Panc1 (cell line): ENCODE measurements at regions not wholly inside any gene's neighbourhood (a gene's known extent, or its start where the extent isn't known, plus 50 kb on each side); places are given as distances from the start of the nearest gene placed in this dataset.

Source experiments
- ATAC-seq: fragments of 200-7000 bp; cut with Tn5 transposase; 2 replicates; pipeline ENCODE4 v1.9.1; 2020; ENCODE audit warnings: mild to moderate bottlenecking, moderate library complexity
- BruUV-seq: library from RNA; stranded (reverse); fragments of 400-500 nt; replicated peaks from 2 replicates; lab custom pipeline; 2021; lab: Mats Ljungman, UMichigan
- CTCF ChIA-PET: fragments of 300-600 bp; sonication (Branson Sonifier 250); formaldehyde crosslinking; loops from one replicate; lab custom pipeline; 2022; ENCODE audit warnings: antibody characterized with exemption; lab: Charles Lee
- POLR2A ChIA-PET: fragments of 300-600 bp; sonication (Branson Sonifier 250); formaldehyde crosslinking; loops from one replicate; lab custom pipeline; 2022; ENCODE audit warnings: antibody characterized with exemption; lab: Charles Lee
- DNase-seq: peaks from one replicate; pipeline ENCODE4 v3.0.0-alpha.2; 2010; ENCODE audit warnings: low read depth, low spot score
- H3K27ac ChIP-seq: 2 replicates; pipeline ENCODE4 v1.5.1; 2011; ENCODE audit warnings: mild to moderate bottlenecking, low read length, inconsistent platforms
- H3K27me3 ChIP-seq: fragments of 200-500 bp; sonication (Bioruptor generic); 2 replicates; pipeline ENCODE4 v1.6.0; 2014; ENCODE audit warnings: low read length, inconsistent platforms; ENCODE audit not compliant: control insufficient read depth, insufficient read depth
- H3K36me3 ChIP-seq: fragments of 200-500 bp; sonication (Bioruptor generic); 2 replicates; pipeline ENCODE4 v1.5.1; 2014; ENCODE audit warnings: inconsistent platforms, mild to moderate bottlenecking, low read length, moderate library complexity; ENCODE audit not compliant: control insufficient read depth, insufficient read depth
- H3K4me1 ChIP-seq: 2 replicates; pipeline ENCODE4 v1.5.1; 2011; ENCODE audit warnings: inconsistent platforms, mild to moderate bottlenecking, low read length, moderate library complexity; ENCODE audit not compliant: control insufficient read depth, insufficient read depth
- H3K4me3 ChIP-seq, 2 experiments: 2 replicates each; pipeline ENCODE4 v1.5.1; 2011 to 2012; ENCODE audit warnings: low read depth in 2 of 2, low read length in 2 of 2, mild to moderate bottlenecking in 2 of 2, inconsistent platforms in 1 of 2, moderate library complexity in 1 of 2
- H3K9me3 ChIP-seq: fragments of 200-500 bp; sonication (Bioruptor generic); 2 replicates; pipeline ENCODE4 v1.5.1; 2014; ENCODE audit warnings: low read depth, mild to moderate bottlenecking, inconsistent platforms, low read length, moderate library complexity; ENCODE audit not compliant: control insufficient read depth, insufficient read depth
- POLR2AphosphoS5 ChIP-seq: IDR thresholded peaks from 2 replicates; pipeline ENCODE4 v1.6.1; 2012; ENCODE audit warnings: mild to moderate bottlenecking, low read depth, low read length, moderate library complexity
- REST ChIP-seq, 2 experiments: IDR thresholded peaks; 2 replicates each; pipeline ENCODE4 v1.6.1; 2011 to 2012; ENCODE audit warnings: low read depth in 2 of 2, control low read depth in 1 of 2, low read length in 1 of 2, mild to moderate bottlenecking in 1 of 2, moderate library complexity in 1 of 2; ENCODE audit not compliant: insufficient read depth in 1 of 2
- SIN3A ChIP-seq: IDR thresholded peaks from 2 replicates; pipeline ENCODE4 v1.6.1; 2012; ENCODE audit warnings: low read depth, mild to moderate bottlenecking, low read length, moderate library complexity, borderline replicate concordance; ENCODE audit not compliant: insufficient read depth
- TCF7L2 ChIP-seq: IDR thresholded peaks from 2 replicates; pipeline ENCODE4 v1.6.1; 2011; ENCODE audit warnings: mild to moderate bottlenecking, low read depth, low read length, inconsistent platforms
- in situ Hi-C: cut with HindIII; loops from 2 replicates; pipeline ENCODE4 v1.10.0; 2016; ENCODE audit warnings: low sequenced_read_pairs, low pct_unique_long_range_greater_than_20kb
- intact Hi-C: fragments of 100-400 bp; cut with micrococcal nuclease; formaldehyde crosslinking; loops from one replicate; pipeline ENCODE4 v1.10.0; 2022; ENCODE audit not compliant: unreplicated experiment
- TF ChIP-seq, protein P1 (sequence below): fragments of 450-650 bp; IDR thresholded peaks from 2 replicates; pipeline ENCODE4 v1.5.1; 2017; ENCODE audit warnings: mild to moderate bottlenecking

GRCh38 chrX:131734621-131735020, 190.7 kb downstream of the OR13H1 start:
- no peak for TF ChIP-seq POLR2AphosphoS5
- TF ChIP-seq, protein P1, sequence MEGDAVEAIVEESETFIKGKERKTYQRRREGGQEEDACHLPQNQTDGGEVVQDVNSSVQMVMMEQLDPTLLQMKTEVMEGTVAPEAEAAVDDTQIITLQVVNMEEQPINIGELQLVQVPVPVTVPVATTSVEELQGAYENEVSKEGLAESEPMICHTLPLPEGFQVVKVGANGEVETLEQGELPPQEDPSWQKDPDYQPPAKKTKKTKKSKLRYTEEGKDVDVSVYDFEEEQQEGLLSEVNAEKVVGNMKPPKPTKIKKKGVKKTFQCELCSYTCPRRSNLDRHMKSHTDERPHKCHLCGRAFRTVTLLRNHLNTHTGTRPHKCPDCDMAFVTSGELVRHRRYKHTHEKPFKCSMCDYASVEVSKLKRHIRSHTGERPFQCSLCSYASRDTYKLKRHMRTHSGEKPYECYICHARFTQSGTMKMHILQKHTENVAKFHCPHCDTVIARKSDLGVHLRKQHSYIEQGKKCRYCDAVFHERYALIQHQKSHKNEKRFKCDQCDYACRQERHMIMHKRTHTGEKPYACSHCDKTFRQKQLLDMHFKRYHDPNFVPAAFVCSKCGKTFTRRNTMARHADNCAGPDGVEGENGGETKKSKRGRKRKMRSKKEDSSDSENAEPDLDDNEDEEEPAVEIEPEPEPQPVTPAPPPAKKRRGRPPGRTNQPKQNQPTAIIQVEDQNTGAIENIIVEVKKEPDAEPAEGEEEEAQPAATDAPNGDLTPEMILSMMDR, result peak; percentile 17
- Histone ChIP-seq H3K9me3 (no peaks in the 10 kb centered on the region), H3K27me3 (no peaks in the 10 kb centered on the region), H3K4me1 (no peaks in the 10 kb centered on the region), H3K4me3 (no peak overlapping the region), H3K27ac (no peak overlapping the region), H3K36me3 (no peaks in the 10 kb centered on the region)
- DNase-seq (peak; percentile 77), ATAC-seq (peak; percentile 77)
- in situ Hi-C loops (no loop called here), intact Hi-C loops (no loop called here)
- CTCF ChIA-PET, result interaction anchor here (0.6 kb wide), 1 partner anchor 858 kb away, joined by 3 read pairs; no protein-coding TSS in a partner anchor
- POLR2A ChIA-PET, result no interaction called here
- BruUV-seq, result no TSS peak

DNA sequence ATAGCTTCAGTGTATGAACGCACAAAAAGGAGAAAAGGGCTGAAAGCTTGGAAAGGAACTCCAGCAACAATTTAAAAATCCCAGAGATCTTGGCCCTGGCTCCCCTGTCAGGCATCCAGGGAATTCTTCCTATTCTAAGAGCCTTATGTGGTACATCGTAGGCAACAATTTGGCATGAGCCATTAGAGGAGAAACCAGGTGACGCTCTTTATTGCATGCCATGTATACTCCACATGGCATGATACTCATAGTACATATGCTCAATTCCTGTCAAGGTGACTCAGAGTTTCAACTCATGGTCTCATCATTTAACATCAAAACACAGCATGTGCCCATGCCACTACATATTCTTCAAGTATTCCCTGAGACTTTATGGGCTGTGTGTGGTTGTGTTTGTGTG, 191.3 kb downstream of the OR13H1 start:
- intact Hi-C loops, result no loop called here
- no peak for ATAC-seq

More for the DNA sequence above, 191.3 kb downstream of the OR13H1 start:
- Histone ChIP-seq H3K9me3 (no peaks in the 10 kb centered on the region), H3K4me3 (no peak overlapping the region), H3K36me3 (no peaks in the 10 kb centered on the region), H3K27ac (no peak overlapping the region), H3K4me1 (no peaks in the 10 kb centered on the region), H3K27me3 (no peaks in the 10 kb centered on the region)
- no peak for DNase-seq
- no TSS peak for BruUV-seq
- CTCF ChIA-PET, result no interaction called here
- TF ChIP-seq POLR2AphosphoS5, result no peak
- no peak for TF ChIP-seq SIN3A
- TF ChIP-seq, protein P1, result no peak
- TF ChIP-seq REST (IDR thresholded peaks at IDR 0.05; ENCODE audit: insufficient read depth in 1 of 2, low read depth in 2 of 2, low read length in 1 of 2), result no peak
- no peak for TF ChIP-seq TCF7L2
- in situ Hi-C loops, result no loop called here
- POLR2A ChIA-PET, result no interaction called here
